ENCODE measurements at regions not wholly inside any gene's neighbourhood (a gene's known extent, or its start where the extent isn't known, plus 50 kb on each side); places are given as distances from the start of the nearest gene placed in this dataset.

DNA sequence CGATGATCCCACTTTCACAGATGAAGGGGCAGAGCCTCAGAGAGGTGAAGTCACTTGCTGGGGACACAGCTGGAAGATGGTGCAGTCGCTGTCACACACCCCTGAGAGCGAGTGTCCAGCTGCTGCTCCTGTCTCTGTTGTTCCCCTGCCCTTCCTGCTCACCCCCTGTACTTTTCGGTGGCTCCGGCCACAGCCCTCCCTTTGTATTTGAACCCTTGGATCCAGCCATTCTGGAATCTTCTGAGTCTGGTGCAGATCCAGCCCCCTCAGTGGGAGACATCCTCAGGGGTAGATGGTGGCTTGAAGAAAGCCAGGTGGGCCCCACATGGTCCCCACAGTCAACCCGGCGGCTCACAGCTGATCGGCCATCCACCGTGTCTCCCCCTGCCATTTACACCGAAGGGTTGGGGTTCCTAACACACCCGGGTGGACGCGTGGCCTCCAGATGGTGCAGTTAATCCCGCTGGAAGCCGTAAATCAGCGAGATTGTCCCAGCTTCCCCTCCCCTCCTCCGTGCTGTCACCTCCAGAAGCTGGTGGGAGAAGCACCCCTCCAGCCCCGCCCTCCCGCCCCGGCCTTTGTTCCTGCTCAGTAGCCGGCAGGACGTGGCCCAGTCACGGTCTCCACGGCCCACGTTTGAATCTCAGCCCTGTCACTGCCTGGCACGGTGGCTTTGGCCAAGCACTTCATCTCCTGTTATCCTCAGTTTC is 204.8 kb downstream of the C9orf50 start:
- no peak for DNase-seq
- Histone ChIP-seq H3K4me1 (peaks cover 17 to 50% (median 33%) of the 10 kb centered on the region in 6 donors), H3K9me3 (no peaks in the 10 kb centered on the region), H3K27ac (peak overlapping the region in 7 of 8 donors; percentile 18 to 99 (median 65)), H3K36me3 (no peaks in the 10 kb centered on the region), H3K4me3 (no peak overlapping the region), H3K27me3 (replicated peaks in 1 of 7) (no peaks in the 10 kb centered on the region)
- WGBS, 5 donors: 69 to 80% (median 74%) methylated on average over 25 to 26 of the region's 26 CpGs
- intact Hi-C loops (cut with DNase I; ENCODE audit: low total_unique reads): no loop called here
- peak in 1 of 3 donors; percentile 21 for TF ChIP-seq POLR2AphosphoS5 (IDR thresholded peaks at IDR 0.05)
- TF ChIP-seq, protein P1, sequence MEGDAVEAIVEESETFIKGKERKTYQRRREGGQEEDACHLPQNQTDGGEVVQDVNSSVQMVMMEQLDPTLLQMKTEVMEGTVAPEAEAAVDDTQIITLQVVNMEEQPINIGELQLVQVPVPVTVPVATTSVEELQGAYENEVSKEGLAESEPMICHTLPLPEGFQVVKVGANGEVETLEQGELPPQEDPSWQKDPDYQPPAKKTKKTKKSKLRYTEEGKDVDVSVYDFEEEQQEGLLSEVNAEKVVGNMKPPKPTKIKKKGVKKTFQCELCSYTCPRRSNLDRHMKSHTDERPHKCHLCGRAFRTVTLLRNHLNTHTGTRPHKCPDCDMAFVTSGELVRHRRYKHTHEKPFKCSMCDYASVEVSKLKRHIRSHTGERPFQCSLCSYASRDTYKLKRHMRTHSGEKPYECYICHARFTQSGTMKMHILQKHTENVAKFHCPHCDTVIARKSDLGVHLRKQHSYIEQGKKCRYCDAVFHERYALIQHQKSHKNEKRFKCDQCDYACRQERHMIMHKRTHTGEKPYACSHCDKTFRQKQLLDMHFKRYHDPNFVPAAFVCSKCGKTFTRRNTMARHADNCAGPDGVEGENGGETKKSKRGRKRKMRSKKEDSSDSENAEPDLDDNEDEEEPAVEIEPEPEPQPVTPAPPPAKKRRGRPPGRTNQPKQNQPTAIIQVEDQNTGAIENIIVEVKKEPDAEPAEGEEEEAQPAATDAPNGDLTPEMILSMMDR (IDR thresholded peaks at IDR 0.05 in 8 of 11, conservative IDR thresholded peaks at IDR 0.05 in 3 of 11): no peak

DNA sequence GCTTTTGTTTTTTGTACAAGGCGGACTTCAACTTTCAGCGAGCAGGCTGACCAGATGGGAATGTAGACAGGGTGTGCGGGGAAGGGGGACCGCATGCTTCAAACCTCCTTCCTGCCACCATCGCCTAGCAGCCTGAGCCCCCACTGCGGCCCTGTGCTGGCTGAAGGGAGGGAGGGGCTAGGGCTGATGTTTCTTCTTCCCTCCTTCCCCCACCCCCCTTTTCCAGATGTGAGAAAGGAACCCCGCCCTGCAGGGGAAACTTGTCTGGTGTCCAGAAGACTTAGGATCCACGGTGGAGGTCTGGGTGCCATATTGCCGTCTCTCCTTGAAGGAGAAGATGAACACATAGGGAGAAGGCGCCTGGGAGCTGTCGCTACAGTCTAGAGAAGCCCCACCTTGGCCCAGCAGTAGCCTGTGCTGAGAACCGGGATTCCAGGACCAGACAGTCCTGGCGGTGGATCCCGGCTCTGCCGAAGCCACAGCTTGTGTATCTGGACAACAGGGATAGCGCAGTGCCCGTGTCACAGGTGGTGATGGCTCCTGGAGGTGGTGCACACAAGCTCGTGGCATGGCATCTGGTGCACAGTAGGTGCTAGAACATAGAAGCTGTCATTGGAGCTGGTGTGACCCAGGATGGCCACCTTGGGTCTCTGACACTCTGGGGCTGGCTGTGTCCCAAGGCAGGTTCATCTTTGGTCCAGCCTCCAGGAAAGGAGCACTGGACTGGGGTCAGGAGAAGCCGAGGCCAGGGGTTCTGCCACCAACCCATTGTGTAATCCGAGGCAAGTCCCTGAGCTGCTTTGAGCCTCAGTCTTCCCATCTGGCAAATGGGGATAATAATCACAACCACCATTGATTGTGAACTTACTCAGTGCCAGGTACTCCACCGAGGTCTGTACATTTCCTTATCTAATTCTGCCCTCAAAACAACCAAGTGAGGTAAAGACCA is 205.6 kb downstream of the C9orf50 start:
- intact Hi-C loops (cut with DNase I; ENCODE audit: low total_unique reads): no loop called here
- TF ChIP-seq POLR2A (IDR thresholded peaks at IDR 0.05) (no peak), POLR2AphosphoS5 (IDR thresholded peaks at IDR 0.05) (no peak)
- TF ChIP-seq, protein P1 (IDR thresholded peaks at IDR 0.05 in 8 of 11, conservative IDR thresholded peaks at IDR 0.05 in 3 of 11): no peak
- Histone ChIP-seq H3K9me3 (no peaks in the 10 kb centered on the region), H3K27me3 (replicated peaks in 1 of 7) (no peaks in the 10 kb centered on the region), H3K36me3 (no peaks in the 10 kb centered on the region), H3K4me3 (no peak overlapping the region), H3K4me1 (peaks cover 17 to 50% (median 33%) of the 10 kb centered on the region in 6 donors), H3K27ac (peak overlapping the region in 5 of 8 donors; percentile 96 to 99 (median 98))
- no peak for DNase-seq
- WGBS, 5 donors: 82 to 92% (median 87%) methylated on average over 17 to 21 of the region's 21 CpGs

GRCh38 chr9:129414377-129414992 is 206.4 kb downstream of the C9orf50 start:
- WGBS, 5 donors: 56 to 62% (median 56%) methylated on average over 31 of the region's 31 CpGs
- H3K4me3 ChIP-seq: peak overlapping the region in 6 of 8 donors; percentile 33 to 69 (median 54)

More at GRCh38 chr9:129414377-129414992, 206.4 kb downstream of the C9orf50 start:
- no peaks in the 10 kb centered on the region for H3K27me3 ChIP-seq (replicated peaks in 1 of 7)
- H3K27ac ChIP-seq: peak overlapping the region; percentile 95 to 100 (median 98)
- TF ChIP-seq POLR2A (IDR thresholded peaks at IDR 0.05) (no peak), POLR2AphosphoS5 (IDR thresholded peaks at IDR 0.05) (no peak)
- TF ChIP-seq, protein P1 (IDR thresholded peaks at IDR 0.05 in 8 of 11, conservative IDR thresholded peaks at IDR 0.05 in 3 of 11): no peak
- peak; percentile 87 for DNase-seq
- H3K36me3 ChIP-seq: no peaks in the 10 kb centered on the region
- peaks cover 17 to 50% (median 33%) of the 10 kb centered on the region in 6 donors for H3K4me1 ChIP-seq
- intact Hi-C loops (cut with DNase I; ENCODE audit: low total_unique reads): no loop called here
- H3K9me3 ChIP-seq: no peaks in the 10 kb centered on the region
